ENCODE measurements at regions not wholly inside any gene's neighbourhood (a gene's known extent, or its start where the extent isn't known, plus 50 kb on each side); places are given as distances from the start of the nearest gene placed in this dataset.

GRCh38 chr1:87263785-87264184 lies 64.9 kb upstream of the LMO4 start:
- intact Hi-C loops (cut with micrococcal nuclease) = no loop called here
- Mint-ChIP-seq H3K9me3 (ENCODE audit: unreplicated experiment) (no peaks in the 10 kb centered on the region), H3K4me3 (ENCODE audit: unreplicated experiment) (no peak overlapping the region), H3K27me3 (ENCODE audit: insufficient read depth, unreplicated experiment) (no peaks in the 10 kb centered on the region), H3K4me1 (ENCODE audit: insufficient read depth, unreplicated experiment) (no peaks in the 10 kb centered on the region), H3K36me3 (ENCODE audit: insufficient read depth, unreplicated experiment) (no peaks in the 10 kb centered on the region), H3K27ac (ENCODE audit: low read depth, unreplicated experiment) (no peak overlapping the region)
- ChIA-PET POLR2A (no interaction called here), CTCF (interaction anchor here (1.1 kb wide), 1 partner anchor 15 kb away, joined by 4 read pairs; no protein-coding TSS in a partner anchor)
- no peak for TF ChIP-seq CTCF (IDR thresholded peaks at IDR 0.05; ENCODE audit: unreplicated experiment)
- no TSS peak for BruUV-seq (replicated peaks)
- DNase-seq (ENCODE audit: unreplicated experiment) = no peak

DNA sequence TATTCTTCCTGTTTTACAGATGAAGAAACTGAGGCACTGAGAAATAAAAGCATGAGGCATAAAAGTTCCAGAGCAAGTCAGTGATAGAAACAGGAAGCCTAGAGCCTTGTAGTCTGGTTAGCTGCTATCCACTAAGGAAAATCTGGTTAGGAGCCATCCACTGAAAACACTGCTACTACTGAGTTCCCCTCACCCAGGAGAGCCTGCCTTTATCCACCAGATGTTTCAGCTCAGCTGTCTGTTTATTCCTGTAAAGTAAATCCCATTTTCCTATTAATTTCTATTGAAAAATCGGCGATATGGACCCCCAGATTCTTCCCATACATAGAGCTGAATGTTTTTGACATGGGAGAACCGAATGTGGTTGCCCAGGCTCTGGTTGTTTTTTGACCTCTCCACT lies 63.7 kb upstream of the LMO4 start:
- Mint-ChIP-seq H3K4me1 (ENCODE audit: insufficient read depth, unreplicated experiment) (no peaks in the 10 kb centered on the region), H3K27ac (ENCODE audit: low read depth, unreplicated experiment) (no peak overlapping the region), H3K9me3 (ENCODE audit: unreplicated experiment) (no peaks in the 10 kb centered on the region), H3K4me3 (ENCODE audit: unreplicated experiment) (no peak overlapping the region), H3K36me3 (ENCODE audit: insufficient read depth, unreplicated experiment) (no peaks in the 10 kb centered on the region), H3K27me3 (ENCODE audit: insufficient read depth, unreplicated experiment) (no peaks in the 10 kb centered on the region)
- BruUV-seq (replicated peaks) = no TSS peak
- DNase-seq (ENCODE audit: unreplicated experiment) = no peak
- intact Hi-C loops (cut with micrococcal nuclease) = no loop called here
- TF ChIP-seq CTCF (IDR thresholded peaks at IDR 0.05; ENCODE audit: unreplicated experiment) = no peak
- ChIA-PET POLR2A (interaction anchor here (0.6 kb wide), 1 partner anchor 1532 kb away, joined by 3 read pairs; no protein-coding TSS in a partner anchor), CTCF (interaction anchor here (0.8 to 1.3 kb wide), 3 partner anchors 14 to 28 kb away, joined by 3 to 4 read pairs (median 3); no protein-coding TSS in a partner anchor)

- no peak overlapping the region for H3K27ac Mint-ChIP-seq (ENCODE audit: low read depth, unreplicated experiment)
- CTCF ChIA-PET = no interaction called here
- no peak for TF ChIP-seq CTCF (IDR thresholded peaks at IDR 0.05; ENCODE audit: unreplicated experiment)
- no peaks in the 10 kb centered on the region for H3K27me3 Mint-ChIP-seq (ENCODE audit: insufficient read depth, unreplicated experiment)
- no TSS peak for BruUV-seq (replicated peaks)
- no peaks in the 10 kb centered on the region for H3K9me3 Mint-ChIP-seq (ENCODE audit: unreplicated experiment)
- H3K36me3 Mint-ChIP-seq (ENCODE audit: insufficient read depth, unreplicated experiment) = no peaks in the 10 kb centered on the region
- H3K4me1 Mint-ChIP-seq (ENCODE audit: insufficient read depth, unreplicated experiment) = no peaks in the 10 kb centered on the region
- no peak overlapping the region for H3K4me3 Mint-ChIP-seq (ENCODE audit: unreplicated experiment)
- no peak for DNase-seq (ENCODE audit: unreplicated experiment)
- intact Hi-C loops (cut with micrococcal nuclease) = no loop called here
- POLR2A ChIA-PET = interaction anchor here (0.7 kb wide), 1 partner anchor 39 kb away, joined by 3 read pairs; no protein-coding TSS in a partner anchor
Observed at GRCh38 chr1:87265786-87266185, 62.9 kb upstream of the LMO4 start.

DNA sequence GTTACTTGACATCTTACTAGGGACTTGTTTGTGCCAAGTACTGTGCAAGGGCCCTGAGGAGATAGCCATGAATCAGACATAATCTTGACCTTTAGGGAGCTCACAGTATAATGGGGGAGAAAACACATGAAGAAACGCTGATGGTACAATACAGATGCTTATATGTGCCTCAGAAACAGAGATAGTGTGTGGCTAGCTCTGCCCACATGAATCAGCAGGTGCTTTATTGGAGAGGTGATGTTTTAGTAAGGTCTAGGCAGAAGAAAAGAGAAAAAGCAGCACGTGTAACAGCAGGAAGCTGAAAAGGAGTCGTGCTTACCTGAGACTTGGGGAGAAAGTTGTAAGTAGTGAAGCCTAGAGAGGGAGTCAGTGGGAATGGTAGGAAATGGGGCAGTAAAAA lies 60.6 kb upstream of the LMO4 start:
- BruUV-seq (replicated peaks) = no TSS peak
- DNase-seq (ENCODE audit: unreplicated experiment) = no peak

More for the DNA sequence above, 60.6 kb upstream of the LMO4 start:
- POLR2A ChIA-PET = no interaction called here
- intact Hi-C loops (cut with micrococcal nuclease) = no loop called here
- Mint-ChIP-seq H3K4me3 (ENCODE audit: unreplicated experiment) (no peak overlapping the region), H3K9me3 (ENCODE audit: unreplicated experiment) (no peaks in the 10 kb centered on the region), H3K27ac (ENCODE audit: low read depth, unreplicated experiment) (no peak overlapping the region), H3K4me1 (ENCODE audit: insufficient read depth, unreplicated experiment) (no peaks in the 10 kb centered on the region), H3K27me3 (ENCODE audit: insufficient read depth, unreplicated experiment) (no peaks in the 10 kb centered on the region), H3K36me3 (ENCODE audit: insufficient read depth, unreplicated experiment) (no peaks in the 10 kb centered on the region)
- no peak for TF ChIP-seq CTCF (IDR thresholded peaks at IDR 0.05; ENCODE audit: unreplicated experiment)
- CTCF ChIA-PET = no interaction called here
